KBM-7 (cell line): ENCODE measurements at regions not wholly inside any gene's neighbourhood (a gene's known extent, or its start where the extent isn't known, plus 50 kb on each side); places are given as distances from the start of the nearest gene placed in this dataset.
"Not testable (repeated sequence)": the region's sequence is repeated elsewhere in the genome, so short reads cannot be mapped to it uniquely, and the experiment has no call there.

Experiments used
- DNase-seq: peaks from one replicate; pipeline ENCODE4 v3.0.0-alpha.2; 2015
- in situ Hi-C: fragments of 300-500 bp; cut with MboI; formaldehyde crosslinking; loops from 2 replicates; pipeline ENCODE4 v1.14.3; 2020; ENCODE audit warnings: low sequenced_read_pairs, low pct_unique_long_range_greater_than_20kb, mixed read lengths

- DNase-seq, in situ Hi-C loops: not testable (repeated sequence)
Observed at GRCh38 chr1:220475608-220476007, 52.3 kb upstream of the MARK1 start.

- in situ Hi-C loops, DNase-seq: not testable (repeated sequence)
Observed at GRCh38 chr1:220475141-220475540, 52.8 kb upstream of the MARK1 start.

DNA sequence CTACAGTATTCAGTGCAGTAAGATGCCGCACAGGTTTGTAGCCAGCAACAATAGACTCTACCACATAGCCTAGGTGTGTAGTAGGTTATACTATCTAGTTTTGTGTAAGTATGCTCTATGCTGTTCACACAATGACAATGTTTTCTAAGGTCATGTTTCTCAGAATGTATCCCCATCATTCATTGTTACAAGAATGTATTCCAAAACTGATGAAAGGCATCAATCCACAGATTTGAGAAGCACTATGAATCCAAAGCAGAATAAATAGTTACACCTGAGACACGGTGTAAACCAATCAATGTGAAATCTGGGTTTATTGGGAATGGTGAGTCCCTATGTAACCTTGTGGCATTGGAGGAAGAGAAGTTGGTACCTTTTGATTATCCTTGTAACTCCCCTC is 54.5 kb upstream of the MARK1 start:
- no peak for DNase-seq
- in situ Hi-C loops, result no loop called here

DNA sequence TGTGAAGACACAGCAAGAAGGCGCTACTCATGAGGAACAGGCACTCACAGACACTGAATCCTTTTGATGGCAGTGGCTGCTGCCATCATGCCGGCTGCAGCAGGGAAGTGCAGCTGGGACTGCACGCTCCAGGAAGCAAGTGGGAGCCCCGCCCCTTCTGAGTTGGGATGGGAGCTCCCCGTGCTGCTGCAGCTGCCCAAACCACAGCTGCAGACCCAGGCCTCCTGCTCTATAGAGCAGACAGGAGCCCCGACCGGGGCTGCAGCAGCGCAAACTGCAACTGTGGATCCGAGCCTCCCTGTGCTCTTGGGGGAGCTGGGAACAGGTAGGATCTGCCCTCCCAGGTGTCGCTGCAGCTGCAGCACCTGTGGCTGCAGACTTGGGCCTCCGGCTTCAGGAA is 65.2 kb upstream of the MARK1 start:
- DNase-seq, result no peak
- in situ Hi-C loops, result no loop called here

DNA sequence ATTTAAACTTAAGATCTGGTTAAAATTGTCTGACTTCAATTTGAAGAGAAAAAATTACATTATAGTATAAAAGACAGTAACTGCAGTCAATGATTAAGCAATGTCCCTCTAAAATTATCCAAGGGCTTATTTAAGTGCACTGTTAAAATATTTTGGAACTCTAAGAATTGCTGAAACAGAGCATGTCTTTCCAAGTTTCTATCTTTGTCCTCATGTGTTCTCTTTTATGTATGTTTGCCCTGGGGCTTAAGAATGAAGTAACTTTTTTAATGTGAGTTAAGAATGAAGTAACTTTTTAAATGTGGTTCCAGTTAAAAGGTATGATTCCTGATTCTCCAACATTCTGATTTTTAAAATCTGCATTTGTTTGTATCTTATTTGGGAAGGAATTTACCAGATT is 69.0 kb upstream of the MARK1 start:
- DNase-seq, result no peak
- in situ Hi-C loops, result no loop called here

- in situ Hi-C loops, result no loop called here
- DNase-seq, result no peak
Observed at GRCh38 chr1:220457957-220458609, 69.9 kb upstream of the MARK1 start.

GRCh38 chr1:220455559-220455958 is 72.4 kb upstream of the MARK1 start:
- in situ Hi-C loops, result no loop called here
- DNase-seq, result no peak

- no peak for DNase-seq
- in situ Hi-C loops, result no loop called here
Observed at GRCh38 chr1:220454155-220454777, 73.7 kb upstream of the MARK1 start.

- no peak for DNase-seq
- in situ Hi-C loops, result no loop called here
Observed at GRCh38 chr1:220453371-220453770, 74.6 kb upstream of the MARK1 start.

DNA sequence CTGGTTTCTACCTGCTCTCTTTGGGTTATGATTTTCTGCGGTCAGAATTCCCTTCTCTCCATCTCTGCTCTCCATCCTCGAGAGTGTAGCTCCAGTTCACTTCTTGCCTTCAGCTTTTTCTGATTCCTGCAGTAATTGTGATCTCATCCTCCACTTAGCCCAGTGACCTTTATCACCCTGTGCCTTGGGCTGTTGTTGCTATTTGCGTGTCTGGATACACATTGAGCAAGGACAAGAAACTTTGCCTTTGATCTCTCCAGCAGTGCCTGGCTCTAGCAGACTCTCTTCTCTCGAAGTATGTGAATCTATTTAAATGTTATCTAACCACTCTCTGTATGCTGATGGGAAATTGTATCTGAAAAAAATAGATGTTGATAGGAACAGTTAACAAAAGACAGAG is 76.4 kb upstream of the MARK1 start:
- DNase-seq, result no peak
- in situ Hi-C loops, result no loop called here

- in situ Hi-C loops, result no loop called here
Observed at GRCh38 chr1:220450927-220451326, 77.0 kb upstream of the MARK1 start.

DNA sequence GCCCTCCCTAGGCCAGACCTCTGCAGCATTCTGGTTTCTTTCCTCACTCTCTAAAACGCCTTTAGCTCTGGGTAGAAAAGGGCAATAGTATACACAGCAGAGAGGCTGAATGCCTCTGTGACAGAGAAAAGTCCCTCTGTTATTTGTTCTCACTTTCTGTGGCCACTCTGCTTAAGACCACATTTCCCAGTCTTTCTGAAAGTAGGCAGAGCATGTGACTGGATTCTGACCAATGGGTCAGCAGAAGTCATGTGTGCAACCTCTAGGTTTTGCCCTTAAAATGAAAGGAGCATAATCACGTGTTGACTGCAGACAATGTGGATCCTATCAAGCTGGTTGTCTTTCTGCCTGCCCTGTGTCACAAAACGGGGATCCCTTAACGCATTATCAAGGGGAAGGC is 79.7 kb upstream of the MARK1 start:
- no peak for DNase-seq
- in situ Hi-C loops, result no loop called here

More at GRCh38 chr1:220450927-220451326, 77.0 kb upstream of the MARK1 start:
- no peak for DNase-seq

DNA sequence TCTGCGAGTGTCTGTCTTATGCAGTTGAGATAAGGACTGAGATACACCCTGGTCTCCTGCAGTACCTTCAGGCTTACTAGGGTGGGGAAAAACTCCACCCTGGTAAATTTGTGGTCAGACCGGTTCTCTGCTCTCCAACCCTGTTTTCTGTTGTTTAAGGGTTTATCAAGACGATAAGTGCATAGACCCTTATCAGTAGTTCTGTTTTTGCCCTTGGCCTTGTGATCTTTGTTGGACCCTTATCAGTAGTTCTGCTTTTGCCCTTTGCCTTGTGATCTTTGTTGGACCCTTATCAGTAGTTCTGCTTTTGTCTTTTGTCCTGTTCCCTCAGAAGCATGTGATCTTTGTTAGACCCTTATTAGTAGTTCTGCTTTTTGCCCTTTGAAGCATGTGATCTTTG is 83.3 kb upstream of the MARK1 start:
- in situ Hi-C loops, result not testable (repeated sequence)
- DNase-seq, result peak; percentile 12

GRCh38 chr1:220441211-220441610 is 86.7 kb upstream of the MARK1 start:
- in situ Hi-C loops, result no loop called here
- DNase-seq, result no peak

- in situ Hi-C loops, result no loop called here
- DNase-seq, result no peak
Observed at GRCh38 chr1:220438741-220439140, 89.2 kb upstream of the MARK1 start.

DNA sequence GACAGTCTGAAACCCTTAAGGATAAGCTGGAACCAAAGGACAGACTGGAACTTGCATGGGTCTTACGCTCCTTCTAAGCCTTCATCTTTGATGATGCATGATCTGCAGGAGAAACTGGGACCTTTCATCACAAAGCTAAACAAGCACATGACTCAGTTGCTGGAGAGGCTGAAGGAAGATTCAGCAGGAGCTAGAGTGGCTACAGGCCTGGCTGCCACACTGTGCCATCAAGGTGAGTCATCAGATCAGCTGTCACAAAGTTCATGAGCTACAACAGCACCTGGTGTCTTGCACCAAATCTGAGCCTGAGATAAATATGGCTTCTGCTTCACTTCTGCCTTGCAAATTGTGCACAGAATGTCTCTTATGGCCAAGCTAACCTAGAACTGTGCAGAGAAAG is 95.5 kb upstream of the MARK1 start:
- in situ Hi-C loops, result no loop called here
- no peak for DNase-seq

DNA sequence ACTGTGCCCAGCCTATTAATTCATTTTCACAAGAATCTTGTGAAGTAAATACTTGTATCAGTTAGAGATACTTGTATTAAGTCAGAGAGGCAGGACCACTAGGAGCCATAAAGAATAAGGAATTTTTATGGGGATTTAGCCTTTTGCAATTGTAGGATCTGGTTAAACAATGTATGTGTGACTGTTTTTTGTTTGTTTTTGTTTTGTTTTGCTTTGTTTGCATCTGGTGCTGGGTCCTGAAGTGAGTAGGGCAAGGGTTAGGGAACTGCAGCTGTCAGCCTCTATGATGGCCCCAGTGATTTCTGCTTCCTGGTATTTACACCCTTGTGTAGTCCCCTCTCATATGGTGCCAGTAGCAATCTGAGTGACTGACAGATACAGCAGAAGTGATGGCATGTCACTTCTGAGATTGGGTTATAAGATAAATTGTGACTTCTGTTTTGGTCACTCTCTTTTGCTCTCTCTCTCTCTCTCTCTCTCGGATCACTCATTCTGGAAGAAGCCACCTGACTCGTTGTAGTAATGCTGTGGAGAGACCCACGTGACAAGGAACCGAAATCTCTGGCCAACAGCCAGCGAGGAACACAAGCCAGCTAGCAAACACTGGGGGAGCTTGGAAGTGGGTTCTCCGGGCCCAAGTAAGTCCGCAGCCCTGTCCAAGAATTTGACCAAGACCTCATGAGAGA is 96.2 kb upstream of the MARK1 start:
- in situ Hi-C loops, result no loop called here
- DNase-seq, result no peak

DNA sequence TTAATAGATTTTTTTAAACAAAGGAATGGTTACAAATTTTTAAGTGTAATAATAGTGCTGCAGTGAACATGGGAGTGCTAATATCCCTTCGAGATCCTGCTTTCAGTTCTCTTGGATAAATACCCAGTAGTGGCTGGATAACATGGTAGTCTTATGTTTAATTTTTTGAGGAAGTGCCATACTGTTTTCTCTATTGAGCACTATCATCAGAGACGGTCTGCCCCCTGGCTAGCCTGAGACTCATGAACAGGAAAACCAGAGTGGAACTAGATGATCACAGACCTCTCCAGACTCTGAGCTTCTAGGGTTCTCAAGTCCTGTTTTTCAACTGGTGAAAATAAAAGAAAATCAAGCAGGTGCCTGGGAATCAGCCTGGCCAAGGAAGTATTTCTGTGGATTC is 97.3 kb upstream of the MARK1 start:
- in situ Hi-C loops, result no loop called here
- no peak for DNase-seq

GRCh38 chr1:220430059-220430458 is 97.9 kb upstream of the MARK1 start:
- DNase-seq, result no peak
- in situ Hi-C loops, result no loop called here

DNA sequence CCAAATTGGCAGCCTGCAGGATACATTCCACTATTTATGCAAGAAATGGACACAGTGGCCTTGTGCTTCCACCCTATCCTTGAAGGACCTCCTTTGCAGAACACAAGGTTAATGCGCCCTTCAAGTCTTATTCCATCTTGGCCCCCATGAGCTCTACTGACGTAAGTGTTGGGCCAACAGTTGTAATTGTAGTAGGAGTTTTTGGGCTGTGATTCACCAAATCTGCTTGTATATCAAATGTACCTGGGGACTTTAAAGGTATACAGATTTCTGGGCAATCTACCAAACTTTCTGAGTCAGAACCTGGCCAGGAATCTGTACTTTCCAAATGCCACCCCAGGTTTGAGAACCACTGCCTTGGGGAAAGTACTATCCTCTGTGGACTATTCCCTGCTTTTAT is 100.9 kb upstream of the MARK1 start:
- in situ Hi-C loops, result no loop called here
- DNase-seq, result no peak

- in situ Hi-C loops, result no loop called here
- no peak for DNase-seq
Observed at GRCh38 chr1:220425852-220426251, 102.1 kb upstream of the MARK1 start.
